Activated CD4-positive, alpha-beta memory T cell treated with anti-CD3 and anti-CD28 coated beads, Interleukin-2, amount 10 ng/mL, durations not matched to agents 7 days and 5 days (primary cell): ENCODE measurements at regions not wholly inside any gene's neighbourhood (a gene's known extent, or its start where the extent isn't known, plus 50 kb on each side); places are given as distances from the start of the nearest gene placed in this dataset.
"Not testable (repeated sequence)": the region's sequence is repeated elsewhere in the genome, so short reads cannot be mapped to it uniquely, and the experiment has no call there.

Source experiments
- CTCF ChIA-PET: fragments of 350-600 bp; sonication (Branson Sonifier 250); formaldehyde crosslinking; loops from one replicate; lab custom pipeline; 2021; ENCODE audit warnings: antibody characterized with exemption, inconsistent platforms; lab: Charles Lee
- POLR2A ChIA-PET: fragments of 350-600 bp; sonication (Branson Sonifier 250); formaldehyde crosslinking; loops from one replicate; lab custom pipeline; 2021; ENCODE audit warnings: antibody characterized with exemption; lab: Charles Lee
- DNase-seq: peaks from one replicate; pipeline ENCODE4 v3.0.0-alpha.2; 2020
- H3K27ac Mint-ChIP-seq: one replicate; pipeline ENCODE4 v1.8.0; 2021; ENCODE audit warnings: mild to moderate bottlenecking, mixed read lengths
- H3K27me3 Mint-ChIP-seq: one replicate; pipeline ENCODE4 v1.8.0; 2021; ENCODE audit warnings: mixed read lengths
- H3K36me3 Mint-ChIP-seq: one replicate; pipeline ENCODE4 v1.8.0; 2021; ENCODE audit warnings: low read depth, mixed read lengths
- H3K4me1 Mint-ChIP-seq: one replicate; pipeline ENCODE4 v1.8.0; 2021; ENCODE audit warnings: mixed read lengths
- H3K4me3 Mint-ChIP-seq: one replicate; pipeline ENCODE4 v1.8.0; 2021; ENCODE audit warnings: mild to moderate bottlenecking, mixed read lengths
- H3K9me3 Mint-ChIP-seq: one replicate; pipeline ENCODE4 v1.8.0; 2021; ENCODE audit warnings: mixed read lengths

DNA sequence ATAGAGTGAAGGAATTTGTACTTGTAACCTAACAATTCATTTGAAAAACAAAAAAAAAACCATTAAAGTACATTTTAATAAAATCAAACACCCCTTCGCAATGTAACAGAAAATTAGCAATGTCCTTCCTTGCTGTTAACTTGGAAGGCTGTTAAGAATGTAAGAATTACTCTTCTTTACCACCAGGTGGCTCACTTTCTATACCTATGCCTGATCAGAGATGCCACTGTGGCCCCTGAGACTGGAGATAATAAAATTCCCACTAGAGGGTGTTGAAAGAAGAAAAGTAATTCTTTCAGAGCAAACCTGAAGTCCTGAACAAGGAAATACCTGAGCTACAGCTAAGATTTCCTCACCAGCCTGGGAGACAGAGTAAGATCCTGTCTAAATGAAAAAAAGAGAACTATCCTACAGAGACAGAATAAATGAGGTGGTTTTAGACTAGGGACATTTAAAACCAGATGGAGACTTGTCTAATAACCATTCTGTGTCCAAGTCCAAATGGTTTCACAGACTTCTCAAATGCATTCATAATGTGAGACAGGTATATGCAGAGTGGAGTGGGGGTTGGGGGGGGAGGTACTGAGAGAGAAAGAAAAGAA, 1089.3 kb downstream of the FAM181B start:
- Mint-ChIP-seq H3K36me3 (no peaks in the 10 kb centered on the region), H3K4me1 (no peaks in the 10 kb centered on the region), H3K4me3 (no peak overlapping the region), H3K27ac (no peak overlapping the region), H3K9me3 (no peaks in the 10 kb centered on the region), H3K27me3 (peaks cover 13% of the 10 kb centered on the region)
- DNase-seq = no peak
- ChIA-PET CTCF (interaction anchor here (1.2 kb wide), 1 partner anchor 27 kb away, joined by 3 read pairs; no protein-coding TSS in a partner anchor), POLR2A (no interaction called here)

GRCh38 chr11:81634483-81634882, 1099.2 kb downstream of the FAM181B start:
- CTCF ChIA-PET = no interaction called here
- Mint-ChIP-seq H3K4me3 (no peak overlapping the region), H3K9me3 (no peaks in the 10 kb centered on the region), H3K27me3 (no peaks in the 10 kb centered on the region), H3K36me3 (no peaks in the 10 kb centered on the region), H3K27ac (no peak overlapping the region), H3K4me1 (no peaks in the 10 kb centered on the region)
- DNase-seq = no peak
- POLR2A ChIA-PET = no interaction called here

DNA sequence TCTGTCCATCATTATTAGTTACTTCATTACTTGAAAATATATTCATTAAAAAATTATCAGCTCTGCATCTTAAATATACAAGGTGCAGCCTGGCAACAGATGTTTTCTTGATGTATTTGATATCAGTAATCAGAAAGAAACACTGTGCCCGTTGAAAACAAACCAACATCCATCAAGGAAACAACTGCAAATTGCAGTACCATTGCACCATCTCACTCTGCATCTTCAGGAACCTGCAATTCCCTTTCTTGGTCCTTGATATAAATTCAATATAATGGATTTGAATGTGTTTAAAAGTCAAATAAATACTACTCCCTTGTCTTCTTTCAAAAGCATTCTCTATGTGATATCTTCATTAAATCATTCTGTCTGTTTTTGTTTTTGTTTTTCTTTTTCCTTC, 1131.2 kb downstream of the FAM181B start:
- ChIA-PET POLR2A (no interaction called here), CTCF (no interaction called here)
- H3K27ac Mint-ChIP-seq = no peak overlapping the region
- DNase-seq = no peak
- no peaks in the 10 kb centered on the region for H3K9me3 Mint-ChIP-seq
- no peaks in the 10 kb centered on the region for H3K36me3 Mint-ChIP-seq
- no peak overlapping the region for H3K4me3 Mint-ChIP-seq
- H3K4me1 Mint-ChIP-seq = no peaks in the 10 kb centered on the region
- H3K27me3 Mint-ChIP-seq = no peaks in the 10 kb centered on the region

DNA sequence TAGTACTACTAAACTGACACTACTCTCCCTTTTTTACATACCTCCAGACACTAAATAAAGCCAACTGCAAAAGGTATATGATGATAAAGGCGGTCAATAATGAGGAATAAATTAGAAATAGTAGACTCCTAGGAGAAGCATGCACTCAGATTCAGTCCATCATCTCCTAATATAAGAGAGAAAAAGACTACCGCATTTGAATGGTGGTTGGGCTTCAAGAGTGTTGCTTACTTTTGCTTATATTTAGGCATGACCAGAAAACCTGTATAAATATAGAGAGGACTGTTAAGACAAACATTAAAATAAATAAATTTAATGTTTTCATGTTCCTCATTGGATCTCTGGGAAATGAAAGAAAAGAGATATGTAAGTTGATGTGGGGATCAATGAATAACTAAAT, 1137.0 kb downstream of the FAM181B start:
- Mint-ChIP-seq H3K27me3 (no peaks in the 10 kb centered on the region), H3K4me3 (no peak overlapping the region), H3K27ac (no peak overlapping the region), H3K4me1 (no peaks in the 10 kb centered on the region), H3K36me3 (no peaks in the 10 kb centered on the region), H3K9me3 (no peaks in the 10 kb centered on the region)
- ChIA-PET CTCF (no interaction called here), POLR2A (no interaction called here)
- DNase-seq = no peak

- POLR2A ChIA-PET = no interaction called here
- Mint-ChIP-seq H3K36me3 (no peaks in the 10 kb centered on the region), H3K4me1 (no peaks in the 10 kb centered on the region), H3K27ac (no peak overlapping the region), H3K27me3 (no peaks in the 10 kb centered on the region), H3K4me3 (no peak overlapping the region), H3K9me3 (no peaks in the 10 kb centered on the region)
- DNase-seq = no peak
- CTCF ChIA-PET = no interaction called here
Measured at GRCh38 chr11:81585390-81585933, 1148.2 kb downstream of the FAM181B start.

DNA sequence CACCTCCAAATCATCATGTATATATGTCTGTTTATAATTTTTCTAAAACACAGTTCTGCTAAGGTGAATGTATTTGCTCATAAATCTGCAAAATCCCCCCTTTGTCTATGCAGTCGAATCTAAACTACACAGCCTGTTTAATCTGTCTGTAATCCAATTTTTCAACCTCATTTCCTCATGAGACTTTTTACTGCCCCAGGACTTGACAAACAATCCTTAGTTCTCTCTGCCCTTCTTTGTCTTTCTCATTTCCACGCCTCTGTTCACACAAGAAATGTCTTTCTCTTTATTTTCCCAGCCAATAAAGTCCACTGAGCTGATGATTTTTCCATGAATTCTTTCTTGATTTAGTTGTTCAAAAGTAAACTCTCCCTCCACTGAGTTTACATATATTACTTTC, 1154.3 kb downstream of the FAM181B start:
- Mint-ChIP-seq H3K27ac (no peak overlapping the region), H3K4me3 (no peak overlapping the region), H3K36me3 (no peaks in the 10 kb centered on the region), H3K9me3 (no peaks in the 10 kb centered on the region), H3K4me1 (no peaks in the 10 kb centered on the region), H3K27me3 (no peaks in the 10 kb centered on the region)
- ChIA-PET CTCF (no interaction called here), POLR2A (no interaction called here)
- DNase-seq = no peak

- Mint-ChIP-seq H3K4me3 (no peak overlapping the region), H3K27ac (no peak overlapping the region), H3K9me3 (no peaks in the 10 kb centered on the region), H3K4me1 (no peaks in the 10 kb centered on the region), H3K27me3 (no peaks in the 10 kb centered on the region), H3K36me3 (no peaks in the 10 kb centered on the region)
- ChIA-PET CTCF (no interaction called here), POLR2A (no interaction called here)
- no peak for DNase-seq
Measured at GRCh38 chr11:81578571-81578970, 1155.1 kb downstream of the FAM181B start.

- H3K4me3 Mint-ChIP-seq = no peak overlapping the region
- ChIA-PET POLR2A (no interaction called here), CTCF (no interaction called here)
- no peak for DNase-seq
- no peak overlapping the region for H3K27ac Mint-ChIP-seq
- no peaks in the 10 kb centered on the region for H3K36me3 Mint-ChIP-seq
- no peaks in the 10 kb centered on the region for H3K4me1 Mint-ChIP-seq
- no peaks in the 10 kb centered on the region for H3K9me3 Mint-ChIP-seq
- H3K27me3 Mint-ChIP-seq = no peaks in the 10 kb centered on the region
Measured at GRCh38 chr11:81574301-81574700, 1159.4 kb downstream of the FAM181B start.

GRCh38 chr11:81573367-81573766, 1160.3 kb downstream of the FAM181B start:
- no peaks in the 10 kb centered on the region for H3K9me3 Mint-ChIP-seq
- H3K4me1 Mint-ChIP-seq = no peaks in the 10 kb centered on the region
- POLR2A ChIA-PET = no interaction called here
- no peaks in the 10 kb centered on the region for H3K36me3 Mint-ChIP-seq
- no peak for DNase-seq
- H3K27ac Mint-ChIP-seq = no peak overlapping the region
- no peaks in the 10 kb centered on the region for H3K27me3 Mint-ChIP-seq
- H3K4me3 Mint-ChIP-seq = no peak overlapping the region
- CTCF ChIA-PET = no interaction called here

GRCh38 chr11:81570669-81571068, 1163.0 kb downstream of the FAM181B start:
- H3K27me3 Mint-ChIP-seq = no peaks in the 10 kb centered on the region
- H3K36me3 Mint-ChIP-seq = no peaks in the 10 kb centered on the region
- H3K4me1 Mint-ChIP-seq = no peaks in the 10 kb centered on the region
- H3K4me3 Mint-ChIP-seq = no peak overlapping the region
- ChIA-PET POLR2A (no interaction called here), CTCF (no interaction called here)
- H3K9me3 Mint-ChIP-seq = no peaks in the 10 kb centered on the region
- H3K27ac Mint-ChIP-seq = no peak overlapping the region
- no peak for DNase-seq

DNA sequence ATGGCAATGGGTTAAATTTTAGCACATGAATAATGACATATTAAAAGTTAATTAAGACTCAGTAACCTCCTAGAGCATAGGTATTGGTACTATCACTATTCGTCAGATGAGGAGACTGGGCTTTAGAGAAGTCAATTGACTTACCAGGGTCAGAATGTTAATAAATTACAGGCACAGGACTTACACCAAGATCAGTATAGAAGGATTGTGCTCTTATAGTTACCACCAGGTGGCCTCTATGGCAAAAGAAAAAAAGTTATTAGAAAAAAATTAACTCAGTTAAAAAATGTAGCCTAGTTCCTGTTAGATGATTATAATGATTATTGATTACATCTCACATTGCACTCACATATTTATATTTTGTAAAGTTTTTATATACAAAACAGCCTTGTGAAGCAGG, 1163.7 kb downstream of the FAM181B start:
- H3K36me3 Mint-ChIP-seq = no peaks in the 10 kb centered on the region

DNA sequence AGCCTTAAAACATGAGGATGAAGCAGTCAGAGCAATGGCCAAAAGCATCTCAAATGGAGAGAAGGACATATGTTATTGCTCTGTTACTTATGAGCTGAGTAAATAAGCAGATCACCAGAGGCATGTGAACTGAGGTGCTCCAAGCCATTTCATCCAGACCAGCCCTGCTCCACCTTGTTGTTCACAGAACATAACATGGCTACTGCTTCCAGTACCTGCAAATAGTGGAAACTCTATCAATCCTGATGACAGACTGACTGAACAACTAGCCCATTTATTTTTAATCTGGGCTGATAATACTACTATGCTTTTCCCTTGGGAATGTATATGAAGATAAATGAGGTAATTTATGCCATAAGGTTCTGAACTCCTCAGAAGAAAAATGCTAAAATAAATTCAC, 1164.7 kb downstream of the FAM181B start:
- no peak for DNase-seq
- H3K27ac Mint-ChIP-seq = no peak overlapping the region
- no peaks in the 10 kb centered on the region for H3K4me1 Mint-ChIP-seq
- no peaks in the 10 kb centered on the region for H3K27me3 Mint-ChIP-seq
- ChIA-PET CTCF (no interaction called here), POLR2A (no interaction called here)
- no peaks in the 10 kb centered on the region for H3K36me3 Mint-ChIP-seq
- H3K4me3 Mint-ChIP-seq = no peak overlapping the region
- peaks cover 8% of the 10 kb centered on the region for H3K9me3 Mint-ChIP-seq

More for the DNA sequence above, 1163.7 kb downstream of the FAM181B start:
- Mint-ChIP-seq H3K27ac (no peak overlapping the region), H3K4me1 (no peaks in the 10 kb centered on the region), H3K9me3 (peaks cover 3% of the 10 kb centered on the region), H3K27me3 (no peaks in the 10 kb centered on the region), H3K4me3 (no peak overlapping the region)
- ChIA-PET CTCF (no interaction called here), POLR2A (no interaction called here)
- no peak for DNase-seq

GRCh38 chr11:81548123-81548522, 1185.5 kb downstream of the FAM181B start:
- H3K9me3 Mint-ChIP-seq = no peaks in the 10 kb centered on the region
- POLR2A ChIA-PET = no interaction called here
- H3K27ac Mint-ChIP-seq = no peak overlapping the region
- no peaks in the 10 kb centered on the region for H3K4me1 Mint-ChIP-seq
- no peaks in the 10 kb centered on the region for H3K27me3 Mint-ChIP-seq
- DNase-seq = no peak
- H3K36me3 Mint-ChIP-seq = no peaks in the 10 kb centered on the region
- CTCF ChIA-PET = no interaction called here
- H3K4me3 Mint-ChIP-seq = no peak overlapping the region

DNA sequence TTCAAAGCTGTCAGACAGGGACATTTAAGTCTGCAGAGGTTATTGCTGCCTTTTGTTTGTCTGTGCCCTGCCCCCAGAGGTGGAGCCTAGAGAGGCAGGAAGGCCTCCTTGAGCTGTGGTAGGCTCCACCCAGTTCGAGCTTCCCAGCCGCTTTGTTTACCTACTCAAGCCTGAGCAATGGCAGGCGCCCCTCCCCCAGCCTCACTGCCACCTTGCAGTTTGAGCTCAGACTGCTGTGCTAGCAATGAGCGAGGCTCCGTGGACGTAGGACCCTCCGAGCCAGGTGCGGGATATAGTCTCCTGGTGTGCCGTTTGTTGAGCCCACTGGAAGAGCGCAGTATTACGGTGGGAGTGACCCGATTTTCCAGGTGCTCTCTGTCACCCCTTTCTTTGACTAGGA, 1193.9 kb downstream of the FAM181B start:
- DNase-seq, CTCF ChIA-PET: not testable (repeated sequence)

More for the DNA sequence above, 1193.9 kb downstream of the FAM181B start:
- H3K27me3 Mint-ChIP-seq, POLR2A ChIA-PET, H3K36me3 Mint-ChIP-seq, H3K9me3 Mint-ChIP-seq, H3K4me1 Mint-ChIP-seq, H3K4me3 Mint-ChIP-seq, H3K27ac Mint-ChIP-seq: not testable (repeated sequence)
